Endodermal cell (in vitro differentiated cells): ENCODE measurements at regions not wholly inside any gene's neighbourhood (a gene's known extent, or its start where the extent isn't known, plus 50 kb on each side); places are given as distances from the start of the nearest gene placed in this dataset.
"Not testable (repeated sequence)": the region's sequence is repeated elsewhere in the genome, so short reads cannot be mapped to it uniquely, and the experiment has no call there.

Source experiments
- DNase-seq: peaks from one replicate; pipeline ENCODE4 v3.0.0-alpha.2; 2017
- H3K27ac ChIP-seq: 2 replicates; pipeline ENCODE4 v1.5.1; 2013; ENCODE audit warnings: mild to moderate bottlenecking, low read depth, low read length, moderate library complexity
- H3K27me3 ChIP-seq: 2 replicates; pipeline ENCODE4 v1.6.1; 2013; ENCODE audit warnings: mild to moderate bottlenecking, low read length, moderate library complexity; ENCODE audit not compliant: insufficient read depth, control insufficient read depth, poor library complexity, severe bottlenecking
- H3K36me3 ChIP-seq: 2 replicates; pipeline ENCODE4 v1.7.0; 2013; ENCODE audit warnings: mild to moderate bottlenecking, low read length, moderate library complexity; ENCODE audit not compliant: control insufficient read depth, insufficient read depth
- H3K4me1 ChIP-seq: one replicate; pipeline ENCODE4 v1.7.0; 2013; ENCODE audit warnings: low read length; ENCODE audit not compliant: control insufficient read depth, insufficient read depth
- H3K4me3 ChIP-seq: 2 replicates; pipeline ENCODE4 v1.5.1; 2013; ENCODE audit warnings: mild to moderate bottlenecking, low read length, moderate library complexity
- H3K9ac ChIP-seq: 2 replicates; pipeline ENCODE4 v1.6.1; 2013; ENCODE audit warnings: mild to moderate bottlenecking, low read length, moderate library complexity; ENCODE audit not compliant: poor library complexity, severe bottlenecking; ENCODE audit errors: extremely low read depth
- H3K9me3 ChIP-seq: 2 replicates; pipeline ENCODE4 v1.6.1; 2013; ENCODE audit warnings: mild to moderate bottlenecking, low read length, moderate library complexity; ENCODE audit not compliant: control insufficient read depth
- H3K27ac Mint-ChIP-seq: 2 replicates; pipeline ENCODE4 v1.8.0; 2020; ENCODE audit warnings: mixed read lengths
- H3K27me3 Mint-ChIP-seq: 2 replicates; pipeline ENCODE4 v1.8.0; 2021; ENCODE audit warnings: mild to moderate bottlenecking, mixed read lengths; ENCODE audit not compliant: insufficient read depth
- H3K36me3 Mint-ChIP-seq: 2 replicates; pipeline ENCODE4 v1.8.0; 2020; ENCODE audit warnings: low read depth, mixed read lengths
- H3K4me1 Mint-ChIP-seq: 2 replicates; pipeline ENCODE4 v1.8.0; 2020; ENCODE audit warnings: mixed read lengths
- H3K4me3 Mint-ChIP-seq: 2 replicates; pipeline ENCODE4 v1.8.0; 2020; ENCODE audit warnings: mild to moderate bottlenecking, moderate library complexity, mixed read lengths
- H3K9me3 Mint-ChIP-seq: 2 replicates; pipeline ENCODE4 v1.8.0; 2020; ENCODE audit warnings: mild to moderate bottlenecking, mixed read lengths
- WGBS, 2 experiments: methylation state at CpG; one replicate each; pipeline versions ENCODE4 v1.1.5 to v1.1.7; 2013; ENCODE audit warnings: missing lambda C conversion rate in 2 of 2, mixed read lengths in 1 of 2; ENCODE audit not compliant: insufficient coverage in 1 of 2, insufficient read length in 1 of 2; 5-methylcytosine and 5-hydroxymethylcytosine counted together
- TF ChIP-seq, protein P1 (sequence below): fragments of 200-600 bp; sonication (generic); conservative IDR thresholded peaks from 2 replicates; pipeline ENCODE4 v1.5.0; 2021; ENCODE audit warnings: antibody characterized with exemption, mild to moderate bottlenecking

DNA sequence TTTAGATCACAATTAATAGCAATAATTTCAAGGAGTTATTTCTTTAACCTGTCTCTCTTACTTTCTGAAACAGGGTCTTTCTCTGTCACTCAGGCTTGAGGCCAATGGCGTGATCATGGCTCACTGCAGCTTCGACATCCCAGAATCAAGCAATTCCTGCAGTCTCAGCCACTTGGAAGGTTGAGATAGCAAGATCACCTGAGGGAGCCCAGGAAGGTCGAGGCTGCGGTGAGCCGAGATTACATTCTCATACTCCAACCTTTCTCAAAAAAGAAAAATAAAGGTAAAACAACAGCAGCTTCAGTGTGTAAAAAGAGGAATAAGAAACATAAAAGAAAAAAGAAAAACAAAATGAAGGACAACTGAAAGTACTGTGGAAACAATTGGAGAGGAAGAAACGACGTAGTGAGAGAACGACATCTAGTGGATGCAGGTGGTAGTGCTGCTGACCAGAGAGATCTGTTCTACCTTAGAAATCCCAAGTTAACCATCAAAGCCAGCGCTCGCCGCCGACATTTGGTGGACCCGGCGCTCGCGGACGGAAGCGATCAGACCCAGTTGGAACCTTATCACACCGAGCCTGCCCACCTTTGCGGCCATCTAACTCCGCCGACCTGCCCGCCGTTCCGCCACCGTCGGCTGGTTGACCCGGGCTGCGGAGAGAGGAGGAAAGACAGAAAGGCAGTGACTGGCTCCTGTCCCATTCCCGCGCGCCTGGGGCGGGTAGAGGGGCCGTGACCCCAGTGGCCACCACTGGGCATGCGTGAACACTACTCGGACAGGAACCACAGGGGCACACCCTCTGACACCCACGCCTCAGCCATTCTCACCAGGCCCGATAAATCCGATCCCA is 196.1 kb downstream of the ALG10 start:
- H3K27ac ChIP-seq = no peak overlapping the region
- no peak overlapping the region for H3K4me3 ChIP-seq
- Mint-ChIP-seq H3K27ac (no peak overlapping the region), H3K4me3 (peak overlapping the region; percentile 47), H3K9me3 (peaks cover 94% of the 10 kb centered on the region), H3K36me3 (peaks cover 6% of the 10 kb centered on the region), H3K4me1 (no peaks in the 10 kb centered on the region), H3K27me3 (peaks cover 10% of the 10 kb centered on the region)
- H3K4me1 ChIP-seq = no peaks in the 10 kb centered on the region
- no peak overlapping the region for H3K9ac ChIP-seq
- H3K36me3 ChIP-seq = no peaks in the 10 kb centered on the region
- 75 to 78% methylated on average over 18 to 38 of the region's 39 CpGs for WGBS, 2 experiments
- DNase-seq = peak; percentile 85
- H3K9me3 ChIP-seq = peaks cover 45% of the 10 kb centered on the region
- no peaks in the 10 kb centered on the region for H3K27me3 ChIP-seq
- TF ChIP-seq, protein P1, sequence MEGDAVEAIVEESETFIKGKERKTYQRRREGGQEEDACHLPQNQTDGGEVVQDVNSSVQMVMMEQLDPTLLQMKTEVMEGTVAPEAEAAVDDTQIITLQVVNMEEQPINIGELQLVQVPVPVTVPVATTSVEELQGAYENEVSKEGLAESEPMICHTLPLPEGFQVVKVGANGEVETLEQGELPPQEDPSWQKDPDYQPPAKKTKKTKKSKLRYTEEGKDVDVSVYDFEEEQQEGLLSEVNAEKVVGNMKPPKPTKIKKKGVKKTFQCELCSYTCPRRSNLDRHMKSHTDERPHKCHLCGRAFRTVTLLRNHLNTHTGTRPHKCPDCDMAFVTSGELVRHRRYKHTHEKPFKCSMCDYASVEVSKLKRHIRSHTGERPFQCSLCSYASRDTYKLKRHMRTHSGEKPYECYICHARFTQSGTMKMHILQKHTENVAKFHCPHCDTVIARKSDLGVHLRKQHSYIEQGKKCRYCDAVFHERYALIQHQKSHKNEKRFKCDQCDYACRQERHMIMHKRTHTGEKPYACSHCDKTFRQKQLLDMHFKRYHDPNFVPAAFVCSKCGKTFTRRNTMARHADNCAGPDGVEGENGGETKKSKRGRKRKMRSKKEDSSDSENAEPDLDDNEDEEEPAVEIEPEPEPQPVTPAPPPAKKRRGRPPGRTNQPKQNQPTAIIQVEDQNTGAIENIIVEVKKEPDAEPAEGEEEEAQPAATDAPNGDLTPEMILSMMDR = peak; percentile 98

DNA sequence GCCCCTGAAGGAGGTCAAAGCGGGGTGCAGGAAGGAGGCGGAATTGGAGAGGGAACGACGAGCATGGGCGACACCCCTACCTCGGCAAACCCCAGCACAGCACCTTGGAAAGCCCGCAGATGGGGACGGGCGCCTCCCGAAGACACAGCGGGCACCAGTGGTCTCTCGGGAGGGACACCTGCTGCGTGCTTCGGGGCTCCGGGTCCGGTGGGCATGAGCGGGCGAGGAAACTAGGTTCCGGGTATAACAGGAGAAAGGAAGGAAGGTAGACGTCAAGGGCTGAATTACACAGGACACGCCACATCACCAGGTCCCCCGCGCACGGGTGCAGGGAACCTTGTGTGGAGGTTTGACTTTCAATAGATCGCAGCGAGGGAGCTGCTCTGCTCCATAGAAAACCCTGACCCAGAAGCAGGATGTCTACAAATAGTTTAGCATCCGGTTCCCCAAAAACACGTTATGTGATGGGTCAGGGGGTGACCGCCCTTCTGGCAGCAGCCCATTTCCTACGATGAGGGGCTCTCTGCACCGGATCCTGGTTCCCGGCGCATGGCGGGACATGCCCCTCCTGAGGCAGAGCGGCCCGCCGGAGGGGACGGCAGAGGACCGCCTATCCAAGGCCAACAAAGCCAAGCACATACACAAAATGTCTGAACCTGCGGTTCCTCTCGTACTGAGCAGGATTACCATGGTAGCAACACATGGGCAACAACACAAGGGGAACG is 196.9 kb downstream of the ALG10 start:
- whole genome bisulfite sequencing, 2 experiments = 90 to 92% methylated on average over 32 to 42 of the region's 42 CpGs
- H3K27ac Mint-ChIP-seq = no peak overlapping the region
- peaks cover 91% of the 10 kb centered on the region for H3K9me3 Mint-ChIP-seq
- Histone ChIP-seq H3K4me1 (no peaks in the 10 kb centered on the region), H3K9ac (no peak overlapping the region), H3K9me3 (peaks cover 42% of the 10 kb centered on the region), H3K4me3 (no peak overlapping the region), H3K27ac (no peak overlapping the region), H3K36me3 (no peaks in the 10 kb centered on the region), H3K27me3 (no peaks in the 10 kb centered on the region)
- no peaks in the 10 kb centered on the region for H3K4me1 Mint-ChIP-seq
- H3K36me3 Mint-ChIP-seq = peaks cover 3% of the 10 kb centered on the region
- peaks cover 9% of the 10 kb centered on the region for H3K27me3 Mint-ChIP-seq
- peak overlapping the region; percentile 47 for H3K4me3 Mint-ChIP-seq
- TF ChIP-seq, protein P1 = no peak
- no peak for DNase-seq

DNA sequence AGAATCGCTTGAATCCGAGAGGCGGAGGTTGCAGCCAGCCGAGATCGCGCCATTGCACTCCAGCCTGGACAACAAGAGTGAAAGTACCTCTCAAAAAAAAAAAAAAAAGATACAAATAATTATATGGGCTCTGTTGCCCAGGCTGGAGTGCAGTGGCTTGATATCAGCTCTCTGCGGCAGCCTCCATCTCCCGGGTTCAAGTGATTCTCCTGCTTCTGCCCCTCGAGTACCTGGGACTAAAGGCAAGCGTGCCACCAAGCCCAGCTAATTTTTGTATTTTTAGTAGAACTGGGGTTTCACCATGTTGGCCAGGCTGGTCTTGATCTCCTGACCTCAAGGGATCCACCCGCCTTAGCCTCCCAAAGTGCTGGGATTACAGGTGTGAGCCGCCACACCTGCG is 197.8 kb downstream of the ALG10 start:
- not testable (repeated sequence) for H3K36me3 Mint-ChIP-seq, H3K4me3 ChIP-seq, H3K27me3 Mint-ChIP-seq, H3K36me3 ChIP-seq, H3K27ac Mint-ChIP-seq, H3K27me3 ChIP-seq, H3K4me1 Mint-ChIP-seq, H3K9ac ChIP-seq, H3K27ac ChIP-seq, H3K4me1 ChIP-seq, H3K4me3 Mint-ChIP-seq, DNase-seq
- WGBS, 2 experiments = 83 to 90% methylated on average over 3 to 13 of the region's 13 CpGs
- peaks cover 89% of the 10 kb centered on the region for H3K9me3 Mint-ChIP-seq
- peaks cover 36% of the 10 kb centered on the region for H3K9me3 ChIP-seq
